ENCODE measurements at regions not wholly inside any gene's neighbourhood (a gene's known extent, or its start where the extent isn't known, plus 50 kb on each side); places are given as distances from the start of the nearest gene placed in this dataset. TPM values are rescaled to one million over a fixed set of nuclear protein-coding genes. Genes with fewer than 3 reads are reported as not detected.
"Not testable (repeated sequence)": the region's sequence is repeated elsewhere in the genome, so short reads cannot be mapped to it uniquely, and the experiment has no call there.

DNA sequence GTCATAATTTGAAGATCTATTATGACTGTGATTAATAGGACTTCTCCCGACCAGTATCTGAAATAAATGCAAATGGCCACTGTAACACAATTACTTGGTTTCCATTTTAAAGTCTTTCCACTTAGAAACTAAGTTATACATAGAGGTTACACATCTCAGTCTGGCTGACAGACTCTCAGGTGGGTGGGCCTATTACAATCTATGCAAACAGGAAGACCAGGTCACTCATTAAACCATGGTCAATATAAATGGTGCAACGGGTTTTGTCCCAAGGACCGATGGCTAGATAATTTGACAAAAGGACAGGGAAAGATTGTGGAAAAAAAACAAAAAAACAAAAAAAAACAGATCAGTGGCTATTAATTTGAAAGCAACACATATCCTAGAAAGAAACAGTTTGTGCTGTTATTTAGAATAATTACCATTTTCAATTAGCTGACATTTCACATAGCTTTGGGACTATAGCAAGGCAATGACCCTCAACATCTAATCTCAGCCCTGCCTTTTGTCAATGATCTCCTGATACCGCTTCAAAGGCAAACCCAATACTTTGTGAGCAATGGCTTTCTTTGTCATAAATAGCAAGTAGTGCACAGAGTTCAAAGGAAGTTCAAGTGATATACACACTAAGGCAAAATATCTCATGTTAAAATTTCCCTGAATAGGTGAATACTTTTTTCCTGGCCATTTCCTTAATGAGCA lies 50.8 kb upstream of the LYSMD4 start:
- not testable (repeated sequence) for H3K36me3 ChIP-seq; H2AFZ ChIP-seq (replicated peaks); H3K9me3 ChIP-seq (ENCODE audit: low read depth); H3K27ac Mint-ChIP-seq; H3K79me2 ChIP-seq (ENCODE audit: low read depth); H3K27ac ChIP-seq; H3K9me3 Mint-ChIP-seq; H3K4me1 Mint-ChIP-seq; H3K4me3 Mint-ChIP-seq; H3K36me3 Mint-ChIP-seq; H3K27me3 Mint-ChIP-seq (ENCODE audit: insufficient read depth, low read depth); H3K4me1 ChIP-seq; H3F3A ChIP-seq (ENCODE audit: low read depth); H3K9ac ChIP-seq; DNase-seq (ENCODE audit: low spot score); H3K4me2 ChIP-seq; H4K20me1 ChIP-seq (ENCODE audit: low read depth); H3K4me3 ChIP-seq
- peaks cover 22% of the 10 kb centered on the region for H3K27me3 ChIP-seq

Small RNA genes lying in the stretch of these regions (small RNA-seq; reads per million reads assigned to genes)
- gene RN7SL484P: not detected

Measured in neural progenitor cell (in vitro differentiated cells).